A549 (cell line): ENCODE measurements at regions not wholly inside any gene's neighbourhood (a gene's known extent, or its start where the extent isn't known, plus 50 kb on each side); places are given as distances from the start of the nearest gene placed in this dataset.

Experiments
- ATAC-seq, 2 experiments: fragments of 200-7000 bp in 1 of 2; fragments of >200 bp in 1 of 2; cut with Nextera tagmentation in 1 of 2; cut with Tn5 transposase in 1 of 2; 3 replicates each; pipeline versions ENCODE4 v1.8.0 to v1.9.1; 2018 to 2020; ENCODE audit warnings: mild to moderate bottlenecking in 1 of 2, moderate library complexity in 1 of 2
- CTCF ChIA-PET: fragments of 300-600 bp; sonication (Branson Sonifier 250); formaldehyde crosslinking; extraction: SDS; loops from one replicate; lab custom pipeline; 2021; ENCODE audit warnings: antibody characterized with exemption, inconsistent platforms; lab: Yijun Ruan, JAX
- POLR2A ChIA-PET: fragments of 350-600 bp; formaldehyde crosslinking; extraction: SDS; loops from one replicate; lab custom pipeline; 2021; ENCODE audit warnings: antibody characterized with exemption, inconsistent platforms; lab: Yijun Ruan, JAX
- DNase-seq, 2 experiments: peaks; one replicate each; pipeline versions ENCODE4 v3.0.0 to v3.0.0-alpha.2; 2011 to 2016; ENCODE audit warnings: low read depth in 1 of 2, low spot score in 1 of 2
- FAIRE-seq: peaks from 2 replicates; lab custom pipeline; 2011; peaks lifted over from hg19 to GRCh38; lab: Jason Lieb, UNC
- H3K27ac ChIP-seq, 2 experiments: fragments of >200 bp; sonication (Bioruptor Twin); formaldehyde crosslinking; 3 replicates each; pipeline ENCODE4 v1.5.1; 2016 to 2017
- H3K4me1 ChIP-seq: fragments of >200 bp; sonication (Bioruptor Twin); formaldehyde crosslinking; 3 replicates; pipeline ENCODE4 v1.6.1; 2016
- H3K4me2 ChIP-seq: fragments of >200 bp; sonication (Bioruptor Twin); formaldehyde crosslinking; 3 replicates; pipeline ENCODE4 v1.6.1; 2016
- H3K4me3 ChIP-seq: fragments of >200 bp; sonication (Bioruptor Twin); formaldehyde crosslinking; 3 replicates; pipeline ENCODE4 v1.5.1; 2016
- H3K9me3 ChIP-seq: fragments of >200 bp; sonication (Bioruptor Twin); formaldehyde crosslinking; 3 replicates; pipeline ENCODE4 v1.6.1; 2016
- CBX2 ChIP-seq: fragments of 200-600 bp; sonication (generic); IDR thresholded peaks from 2 replicates; pipeline ENCODE4 v1.6.1; 2016; ENCODE audit warnings: low read depth, mild to moderate bottlenecking, borderline replicate concordance
- CBX8 ChIP-seq: fragments of 200-600 bp; sonication (generic); IDR thresholded peaks from 2 replicates; pipeline ENCODE4 v1.6.1; 2016
- CEBPB ChIP-seq, 2 experiments: fragments of >200 bp in 1 of 2; sonication (Bioruptor Twin) in 1 of 2; formaldehyde crosslinking in 1 of 2; IDR thresholded peaks; 2 replicates each; pipeline ENCODE4 v1.6.1; 2012 to 2016
- EHF ChIP-seq: fragments of 250-450 bp; sonication (Bioruptor Pico); IDR thresholded peaks from 2 replicates; pipeline ENCODE4 v1.5.0; 2020; ENCODE audit warnings: mild to moderate bottlenecking
- EHMT2 ChIP-seq: fragments of 200-600 bp; sonication (generic); IDR thresholded peaks from 2 replicates; pipeline ENCODE4 v1.6.1; 2016; ENCODE audit warnings: antibody characterized with exemption, low read depth, mild to moderate bottlenecking, moderate library complexity
- GATA3 ChIP-seq: IDR thresholded peaks from 2 replicates; pipeline ENCODE4 v1.6.1; 2012; ENCODE audit warnings: borderline replicate concordance
- HDAC2 ChIP-seq: fragments of 200-600 bp; sonication (generic); IDR thresholded peaks from 2 replicates; pipeline ENCODE4 v1.6.1; 2016
- JUN ChIP-seq, 2 experiments: fragments of >200 bp; sonication (Bioruptor Twin); formaldehyde crosslinking; IDR thresholded peaks; 2 replicates in 1 of 2; 3 replicates in 1 of 2; pipeline ENCODE4 v1.6.1; 2016 to 2017
- NR3C1 ChIP-seq: fragments of >200 bp; sonication (Bioruptor Twin); formaldehyde crosslinking; IDR thresholded peaks from 3 replicates; pipeline ENCODE4 v1.6.1; 2017
- PHF8 ChIP-seq: fragments of 200-600 bp; sonication (generic); IDR thresholded peaks from 2 replicates; pipeline ENCODE4 v1.6.1; 2016; ENCODE audit warnings: low read depth, mild to moderate bottlenecking, antibody characterized with exemption, moderate library complexity, borderline replicate concordance
- POLR2A ChIP-seq: IDR thresholded peaks from 2 replicates; pipeline ENCODE4 v1.6.1; 2012; ENCODE audit warnings: mild to moderate bottlenecking, low read length
- RFX5 ChIP-seq: fragments of 450-650 bp; IDR thresholded peaks from 2 replicates; pipeline ENCODE4 v1.7.1; 2014; ENCODE audit warnings: antibody characterized with exemption, mild to moderate bottlenecking, moderate library complexity
- SMC3 ChIP-seq: fragments of >200 bp; sonication (Bioruptor Twin); formaldehyde crosslinking; IDR thresholded peaks from 3 replicates; pipeline ENCODE4 v1.6.1; 2018; ENCODE audit warnings: inconsistent platforms
- SREBF2 ChIP-seq: fragments of 450-650 bp; IDR thresholded peaks from 2 replicates; pipeline ENCODE4 v1.6.1; 2014; ENCODE audit warnings: mild to moderate bottlenecking, moderate library complexity
- TFCP2L1 ChIP-seq: fragments of 250-450 bp; sonication (Bioruptor Pico); IDR thresholded peaks from 2 replicates; pipeline ENCODE4 v1.5.0; 2021; ENCODE audit warnings: mild to moderate bottlenecking
- WGBS: methylation state at CpG from one replicate; pipeline ENCODE4 v1.1.6; 2017; ENCODE audit errors: missing lambda C conversion rate; 5-methylcytosine and 5-hydroxymethylcytosine counted together
- TF ChIP-seq, protein P1 (sequence below): fragments of >200 bp; sonication (Bioruptor Twin); formaldehyde crosslinking; IDR thresholded peaks from 3 replicates; pipeline ENCODE4 v1.6.1; 2016
- TF ChIP-seq, protein P2 (sequence below): fragments of 450-650 bp; IDR thresholded peaks from 2 replicates; pipeline ENCODE4 v1.6.1; 2014; ENCODE audit warnings: antibody characterized with exemption
- TF ChIP-seq, protein P3 (sequence below): fragments of 250-450 bp; sonication (Bioruptor Pico); IDR thresholded peaks from 2 replicates; pipeline ENCODE4 v1.5.0; 2020; ENCODE audit warnings: low read depth, mild to moderate bottlenecking, moderate library complexity
- TF ChIP-seq, protein P4 (sequence below): fragments of 200-600 bp; sonication (generic); IDR thresholded peaks from 2 replicates; pipeline ENCODE4 v1.6.1; 2016; ENCODE audit warnings: antibody characterized with exemption, mild to moderate bottlenecking, moderate library complexity

DNA sequence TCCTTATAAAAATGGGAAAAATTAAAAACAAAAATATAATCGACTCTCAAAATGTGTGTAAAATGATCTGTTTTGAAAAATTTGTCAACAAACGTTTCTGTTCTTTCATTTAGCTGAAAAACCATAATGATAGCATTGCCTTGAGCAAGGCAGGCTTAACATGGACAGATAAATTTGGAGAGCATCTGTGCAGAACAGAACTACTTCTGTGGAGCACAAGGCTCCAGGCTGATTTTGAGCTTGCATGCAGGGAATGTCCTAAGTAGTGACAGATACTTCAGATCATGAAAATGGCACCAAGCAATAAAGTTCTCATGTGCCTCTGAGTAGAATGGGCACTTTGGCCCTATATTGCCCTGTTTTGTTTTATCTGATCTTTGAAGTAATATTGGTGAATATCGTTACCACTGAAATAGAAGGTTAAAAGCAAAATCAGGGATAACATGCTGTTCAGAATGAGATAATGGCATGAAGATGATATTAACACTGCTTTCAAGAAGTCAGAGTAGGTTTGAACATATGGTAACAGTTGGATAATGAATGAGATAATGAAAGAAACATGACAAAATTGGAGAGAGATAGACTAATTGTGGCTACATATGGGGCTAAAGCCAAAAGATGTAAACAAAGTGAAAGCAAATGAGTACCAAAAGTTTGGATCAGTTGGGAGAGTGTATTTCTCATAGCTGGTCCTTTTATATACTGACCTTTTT, 730.5 kb upstream of the CCDC179 start:
- H3K27ac ChIP-seq = no peak overlapping the region
- H3K4me2 ChIP-seq = no peak overlapping the region
- DNase-seq = no peak
- H3K9me3 ChIP-seq = no peaks in the 10 kb centered on the region
- WGBS = 14% methylated on average over 3 of the region's 3 CpGs
- ChIA-PET CTCF (no interaction called here), POLR2A (no interaction called here)
- no peak overlapping the region for H3K4me3 ChIP-seq
- FAIRE-seq = no peak
- H3K4me1 ChIP-seq = no peaks in the 10 kb centered on the region
- ATAC-seq = no peak
- TF ChIP-seq SMC3 (no peak), HDAC2 (no peak), CEBPB (IDR thresholded peaks at IDR 0.05) (no peak), RFX5 (no peak), CBX8 (no peak), EHF (CRISPR knock-in tag) (no peak), PHF8 (no peak), TFCP2L1 (no peak), GATA3 (no peak)
- TF ChIP-seq, protein P1, sequence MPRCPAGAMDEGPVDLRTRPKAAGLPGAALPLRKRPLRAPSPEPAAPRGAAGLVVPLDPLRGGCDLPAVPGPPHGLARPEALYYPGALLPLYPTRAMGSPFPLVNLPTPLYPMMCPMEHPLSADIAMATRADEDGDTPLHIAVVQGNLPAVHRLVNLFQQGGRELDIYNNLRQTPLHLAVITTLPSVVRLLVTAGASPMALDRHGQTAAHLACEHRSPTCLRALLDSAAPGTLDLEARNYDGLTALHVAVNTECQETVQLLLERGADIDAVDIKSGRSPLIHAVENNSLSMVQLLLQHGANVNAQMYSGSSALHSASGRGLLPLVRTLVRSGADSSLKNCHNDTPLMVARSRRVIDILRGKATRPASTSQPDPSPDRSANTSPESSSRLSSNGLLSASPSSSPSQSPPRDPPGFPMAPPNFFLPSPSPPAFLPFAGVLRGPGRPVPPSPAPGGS = no peak
- TF ChIP-seq, protein P2, sequence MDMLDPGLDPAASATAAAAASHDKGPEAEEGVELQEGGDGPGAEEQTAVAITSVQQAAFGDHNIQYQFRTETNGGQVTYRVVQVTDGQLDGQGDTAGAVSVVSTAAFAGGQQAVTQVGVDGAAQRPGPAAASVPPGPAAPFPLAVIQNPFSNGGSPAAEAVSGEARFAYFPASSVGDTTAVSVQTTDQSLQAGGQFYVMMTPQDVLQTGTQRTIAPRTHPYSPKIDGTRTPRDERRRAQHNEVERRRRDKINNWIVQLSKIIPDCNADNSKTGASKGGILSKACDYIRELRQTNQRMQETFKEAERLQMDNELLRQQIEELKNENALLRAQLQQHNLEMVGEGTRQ = no peak
- TF ChIP-seq, protein P3, sequence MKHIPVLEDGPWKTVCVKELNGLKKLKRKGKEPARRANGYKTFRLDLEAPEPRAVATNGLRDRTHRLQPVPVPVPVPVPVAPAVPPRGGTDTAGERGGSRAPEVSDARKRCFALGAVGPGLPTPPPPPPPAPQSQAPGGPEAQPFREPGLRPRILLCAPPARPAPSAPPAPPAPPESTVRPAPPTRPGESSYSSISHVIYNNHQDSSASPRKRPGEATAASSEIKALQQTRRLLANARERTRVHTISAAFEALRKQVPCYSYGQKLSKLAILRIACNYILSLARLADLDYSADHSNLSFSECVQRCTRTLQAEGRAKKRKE = no peak

DNA sequence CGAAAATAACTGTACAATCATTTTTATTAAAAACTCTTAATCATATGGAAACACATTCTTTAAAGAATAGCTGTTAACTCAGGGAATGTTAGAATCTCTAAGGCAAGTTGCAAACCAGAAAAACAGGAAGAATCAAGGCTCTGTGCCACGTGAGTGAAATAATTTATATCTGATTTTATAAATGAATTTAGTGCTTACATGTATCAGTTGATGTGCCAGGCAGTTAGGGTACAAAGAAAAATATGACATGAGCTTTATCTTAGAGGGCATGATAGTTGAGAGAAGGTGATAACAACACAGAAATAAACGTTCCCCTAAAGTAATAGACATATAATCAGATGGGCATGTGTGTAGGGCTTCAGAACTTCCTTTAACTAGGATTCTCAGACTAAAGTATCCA, 734.5 kb upstream of the CCDC179 start:
- FAIRE-seq = no peak
- 9% methylated on average over 3 of the region's 3 CpGs for WGBS
- H3K27ac ChIP-seq = no peak overlapping the region
- no peak for DNase-seq
- H3K9me3 ChIP-seq = no peaks in the 10 kb centered on the region
- POLR2A ChIA-PET = no interaction called here
- TF ChIP-seq EHMT2 (no peak), NR3C1 (no peak), SREBF2 (no peak), HDAC2 (no peak), POLR2A (no peak), JUN (IDR thresholded peaks at IDR 0.05) (no peak), CBX2 (no peak)
- TF ChIP-seq, protein P2 = no peak
- TF ChIP-seq, protein P4, sequence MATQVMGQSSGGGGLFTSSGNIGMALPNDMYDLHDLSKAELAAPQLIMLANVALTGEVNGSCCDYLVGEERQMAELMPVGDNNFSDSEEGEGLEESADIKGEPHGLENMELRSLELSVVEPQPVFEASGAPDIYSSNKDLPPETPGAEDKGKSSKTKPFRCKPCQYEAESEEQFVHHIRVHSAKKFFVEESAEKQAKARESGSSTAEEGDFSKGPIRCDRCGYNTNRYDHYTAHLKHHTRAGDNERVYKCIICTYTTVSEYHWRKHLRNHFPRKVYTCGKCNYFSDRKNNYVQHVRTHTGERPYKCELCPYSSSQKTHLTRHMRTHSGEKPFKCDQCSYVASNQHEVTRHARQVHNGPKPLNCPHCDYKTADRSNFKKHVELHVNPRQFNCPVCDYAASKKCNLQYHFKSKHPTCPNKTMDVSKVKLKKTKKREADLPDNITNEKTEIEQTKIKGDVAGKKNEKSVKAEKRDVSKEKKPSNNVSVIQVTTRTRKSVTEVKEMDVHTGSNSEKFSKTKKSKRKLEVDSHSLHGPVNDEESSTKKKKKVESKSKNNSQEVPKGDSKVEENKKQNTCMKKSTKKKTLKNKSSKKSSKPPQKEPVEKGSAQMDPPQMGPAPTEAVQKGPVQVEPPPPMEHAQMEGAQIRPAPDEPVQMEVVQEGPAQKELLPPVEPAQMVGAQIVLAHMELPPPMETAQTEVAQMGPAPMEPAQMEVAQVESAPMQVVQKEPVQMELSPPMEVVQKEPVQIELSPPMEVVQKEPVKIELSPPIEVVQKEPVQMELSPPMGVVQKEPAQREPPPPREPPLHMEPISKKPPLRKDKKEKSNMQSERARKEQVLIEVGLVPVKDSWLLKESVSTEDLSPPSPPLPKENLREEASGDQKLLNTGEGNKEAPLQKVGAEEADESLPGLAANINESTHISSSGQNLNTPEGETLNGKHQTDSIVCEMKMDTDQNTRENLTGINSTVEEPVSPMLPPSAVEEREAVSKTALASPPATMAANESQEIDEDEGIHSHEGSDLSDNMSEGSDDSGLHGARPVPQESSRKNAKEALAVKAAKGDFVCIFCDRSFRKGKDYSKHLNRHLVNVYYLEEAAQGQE = no peak
- TF ChIP-seq, all 56 proteins: peak for 0
- Histone ChIP-seq H3K4me3 (no peak overlapping the region), H3K4me2 (no peak overlapping the region), H3K4me1 (no peaks in the 10 kb centered on the region)
- no peak for ATAC-seq
- CTCF ChIA-PET = no interaction called here
